Esophagus squamous epithelium (tissue), 4 donors: ENCODE measurements at regions not wholly inside any gene's neighbourhood (a gene's known extent, or its start where the extent isn't known, plus 50 kb on each side); places are given as distances from the start of the nearest gene placed in this dataset.

Source experiments
- POLR2A ChIP-seq, 4 donors: fragments of 450-650 bp; IDR thresholded peaks; one replicate each; pipeline ENCODE4 v1.6.1; 2017; ENCODE audit warnings: antibody characterized with exemption in 4 of 4, mild to moderate bottlenecking in 4 of 4, moderate library complexity in 3 of 4
- TF ChIP-seq, protein P1 (sequence below), 6 experiments: fragments of 450-650 bp in 4 of 6; fragments of 200-600 bp in 2 of 6; sonication (generic) in 2 of 6; IDR thresholded peaks; one replicate each; pipeline ENCODE4 v1.5.1; 2016 to 2019; ENCODE audit warnings: antibody characterized with exemption in 6 of 6, mild to moderate bottlenecking in 4 of 6, moderate library complexity in 4 of 6

DNA sequence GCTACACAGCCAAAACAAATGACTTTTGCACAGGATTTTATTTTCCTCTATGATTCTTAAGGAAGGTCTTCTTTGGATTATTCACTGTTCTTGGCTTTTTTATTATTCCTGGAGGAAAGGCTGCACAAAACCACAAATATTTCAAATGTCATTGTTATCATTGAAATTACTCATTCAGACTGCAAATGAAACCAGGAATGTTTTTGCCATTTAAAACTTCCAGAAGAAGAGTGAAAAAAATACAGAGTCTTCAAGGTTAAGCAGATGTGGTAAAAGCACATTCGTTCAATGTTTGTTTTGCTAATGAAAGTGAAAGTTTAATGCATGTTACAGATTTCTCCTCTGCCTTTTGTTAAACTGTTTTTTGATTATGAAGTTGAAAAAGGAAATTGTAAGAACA is 238.2 kb downstream of the TLE4 start:
- no peak for TF ChIP-seq POLR2A (IDR thresholded peaks at IDR 0.05)
- TF ChIP-seq, protein P1, sequence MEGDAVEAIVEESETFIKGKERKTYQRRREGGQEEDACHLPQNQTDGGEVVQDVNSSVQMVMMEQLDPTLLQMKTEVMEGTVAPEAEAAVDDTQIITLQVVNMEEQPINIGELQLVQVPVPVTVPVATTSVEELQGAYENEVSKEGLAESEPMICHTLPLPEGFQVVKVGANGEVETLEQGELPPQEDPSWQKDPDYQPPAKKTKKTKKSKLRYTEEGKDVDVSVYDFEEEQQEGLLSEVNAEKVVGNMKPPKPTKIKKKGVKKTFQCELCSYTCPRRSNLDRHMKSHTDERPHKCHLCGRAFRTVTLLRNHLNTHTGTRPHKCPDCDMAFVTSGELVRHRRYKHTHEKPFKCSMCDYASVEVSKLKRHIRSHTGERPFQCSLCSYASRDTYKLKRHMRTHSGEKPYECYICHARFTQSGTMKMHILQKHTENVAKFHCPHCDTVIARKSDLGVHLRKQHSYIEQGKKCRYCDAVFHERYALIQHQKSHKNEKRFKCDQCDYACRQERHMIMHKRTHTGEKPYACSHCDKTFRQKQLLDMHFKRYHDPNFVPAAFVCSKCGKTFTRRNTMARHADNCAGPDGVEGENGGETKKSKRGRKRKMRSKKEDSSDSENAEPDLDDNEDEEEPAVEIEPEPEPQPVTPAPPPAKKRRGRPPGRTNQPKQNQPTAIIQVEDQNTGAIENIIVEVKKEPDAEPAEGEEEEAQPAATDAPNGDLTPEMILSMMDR (IDR thresholded peaks at IDR 0.05): no peak
